IPS DF 6.9 (cell line): ENCODE measurements at regions not wholly inside any gene's neighbourhood (a gene's known extent, or its start where the extent isn't known, plus 50 kb on each side); places are given as distances from the start of the nearest gene placed in this dataset.

Source experiments
- DNase-seq: peaks from one replicate; pipeline ENCODE4 v3.0.0-alpha.2; 2013; ENCODE audit warnings: low read depth, low spot score
- H3K27ac ChIP-seq: one replicate; pipeline ENCODE4 v1.5.1; 2013; ENCODE audit warnings: low read length, control low read depth
- H3K27me3 ChIP-seq: 2 replicates; pipeline ENCODE4 v1.6.1; 2013; ENCODE audit warnings: mild to moderate bottlenecking, low read length; ENCODE audit not compliant: control insufficient read depth, insufficient read depth
- H3K36me3 ChIP-seq: 2 replicates; pipeline ENCODE4 v1.6.1; 2013; ENCODE audit warnings: low read length; ENCODE audit not compliant: control insufficient read depth, insufficient read depth
- H3K4me1 ChIP-seq: 2 replicates; pipeline ENCODE4 v1.6.1; 2013; ENCODE audit warnings: low read length; ENCODE audit not compliant: control insufficient read depth, insufficient read depth
- H3K4me3 ChIP-seq: 2 replicates; pipeline ENCODE4 v1.5.1; 2013; ENCODE audit warnings: mild to moderate bottlenecking, low read length
- H3K9me3 ChIP-seq: 2 replicates; pipeline ENCODE4 v1.6.1; 2013; ENCODE audit warnings: low read length, inconsistent platforms; ENCODE audit not compliant: control insufficient read depth, insufficient read depth
- WGBS: extraction: QIAGEN DNeasy Blood & Tissue Kit; methylation state at CpG from one replicate; pipeline ENCODE4 v1.1.7; 2013; ENCODE audit warnings: mixed read lengths, missing lambda C conversion rate; ENCODE audit not compliant: insufficient read length, insufficient coverage; 5-methylcytosine and 5-hydroxymethylcytosine counted together

- H3K4me1 ChIP-seq, result no peaks in the 10 kb centered on the region
- no peaks in the 10 kb centered on the region for H3K36me3 ChIP-seq
- no peaks in the 10 kb centered on the region for H3K9me3 ChIP-seq
- H3K27me3 ChIP-seq, result no peaks in the 10 kb centered on the region
- no peak overlapping the region for H3K27ac ChIP-seq
- no peak for DNase-seq
- WGBS, result no CpG with 5 or more reads among the region's 2 CpGs
- no peak overlapping the region for H3K4me3 ChIP-seq
These were observed 325.4 kb upstream of the AGTR1 start for GRCh38 chr3:148372206-148372875.

GRCh38 chr3:148373961-148374360 is 323.7 kb upstream of the AGTR1 start:
- Histone ChIP-seq H3K36me3 (no peaks in the 10 kb centered on the region), H3K27me3 (no peaks in the 10 kb centered on the region), H3K4me1 (no peaks in the 10 kb centered on the region), H3K4me3 (no peak overlapping the region), H3K9me3 (no peaks in the 10 kb centered on the region), H3K27ac (no peak overlapping the region)
- DNase-seq, result no peak

- H3K9me3 ChIP-seq, result no peaks in the 10 kb centered on the region
- H3K27ac ChIP-seq, result no peak overlapping the region
- peak; percentile 27 for DNase-seq
- H3K27me3 ChIP-seq, result no peaks in the 10 kb centered on the region
- no peak overlapping the region for H3K4me3 ChIP-seq
- WGBS, result no CpG with 5 or more reads among the region's 4 CpGs
- H3K4me1 ChIP-seq, result no peaks in the 10 kb centered on the region
- H3K36me3 ChIP-seq, result no peaks in the 10 kb centered on the region
These were observed 317.8 kb upstream of the AGTR1 start for GRCh38 chr3:148379763-148380382.

GRCh38 chr3:148381051-148381450 is 316.7 kb upstream of the AGTR1 start:
- Histone ChIP-seq H3K27ac (no peak overlapping the region), H3K27me3 (no peaks in the 10 kb centered on the region), H3K9me3 (no peaks in the 10 kb centered on the region), H3K4me1 (no peaks in the 10 kb centered on the region), H3K4me3 (no peak overlapping the region), H3K36me3 (no peaks in the 10 kb centered on the region)
- DNase-seq, result no peak
- WGBS, result no CpG with 5 or more reads among the region's 6 CpGs

GRCh38 chr3:148389916-148390315 is 307.8 kb upstream of the AGTR1 start:
- Histone ChIP-seq H3K4me1 (no peaks in the 10 kb centered on the region), H3K36me3 (no peaks in the 10 kb centered on the region), H3K4me3 (no peak overlapping the region), H3K27me3 (no peaks in the 10 kb centered on the region), H3K27ac (no peak overlapping the region), H3K9me3 (no peaks in the 10 kb centered on the region)
- WGBS, result no CpG with 5 or more reads among the region's 4 CpGs
- DNase-seq, result no peak

- Histone ChIP-seq H3K27ac (no peak overlapping the region), H3K9me3 (no peaks in the 10 kb centered on the region), H3K36me3 (no peaks in the 10 kb centered on the region), H3K27me3 (no peaks in the 10 kb centered on the region), H3K4me3 (no peak overlapping the region), H3K4me1 (no peaks in the 10 kb centered on the region)
- DNase-seq, result no peak
These were observed 301.9 kb upstream of the AGTR1 start for GRCh38 chr3:148395821-148396220.

GRCh38 chr3:148400754-148401153 is 296.9 kb upstream of the AGTR1 start:
- DNase-seq, result no peak
- H3K9me3 ChIP-seq, result no peaks in the 10 kb centered on the region
- H3K27ac ChIP-seq, result no peak overlapping the region
- no peaks in the 10 kb centered on the region for H3K4me1 ChIP-seq
- H3K36me3 ChIP-seq, result no peaks in the 10 kb centered on the region
- WGBS, result 100% methylated on average over 1 of the region's 1 CpG
- H3K4me3 ChIP-seq, result no peak overlapping the region
- no peaks in the 10 kb centered on the region for H3K27me3 ChIP-seq

GRCh38 chr3:148408667-148409066 is 289.0 kb upstream of the AGTR1 start:
- Histone ChIP-seq H3K4me3 (no peak overlapping the region), H3K36me3 (no peaks in the 10 kb centered on the region), H3K27ac (no peak overlapping the region), H3K9me3 (no peaks in the 10 kb centered on the region; the same call in 1 of the 2 replicates), H3K4me1 (no peaks in the 10 kb centered on the region), H3K27me3 (no peaks in the 10 kb centered on the region)
- WGBS, result no CpG with 5 or more reads among the region's 3 CpGs
- DNase-seq, result no peak

- no peak for DNase-seq
- Histone ChIP-seq H3K36me3 (no peaks in the 10 kb centered on the region), H3K9me3 (no peaks in the 10 kb centered on the region), H3K27me3 (no peaks in the 10 kb centered on the region), H3K4me3 (no peak overlapping the region), H3K4me1 (peaks cover 3% of the 10 kb centered on the region; the same call in 1 of the 2 replicates), H3K27ac (no peak overlapping the region)
- no CpG with 5 or more reads among the region's 6 CpGs for WGBS
These were observed 277.5 kb upstream of the AGTR1 start for GRCh38 chr3:148420242-148420641.

- Histone ChIP-seq H3K4me3 (no peak overlapping the region), H3K9me3 (no peaks in the 10 kb centered on the region), H3K36me3 (no peaks in the 10 kb centered on the region), H3K27ac (no peak overlapping the region), H3K27me3 (no peaks in the 10 kb centered on the region), H3K4me1 (no peaks in the 10 kb centered on the region)
- no peak for DNase-seq
- no CpG with 5 or more reads among the region's 3 CpGs for WGBS
These were observed 268.7 kb upstream of the AGTR1 start for GRCh38 chr3:148428862-148429605.
